Panc1 (cell line): ENCODE measurements at regions not wholly inside any gene's neighbourhood (a gene's known extent, or its start where the extent isn't known, plus 50 kb on each side); places are given as distances from the start of the nearest gene placed in this dataset.

Experiments used
- ATAC-seq: fragments of 200-7000 bp; cut with Tn5 transposase; 2 replicates; pipeline ENCODE4 v1.9.1; 2020; ENCODE audit warnings: mild to moderate bottlenecking, moderate library complexity
- BruUV-seq: library from RNA; stranded (reverse); fragments of 400-500 nt; replicated peaks from 2 replicates; lab custom pipeline; 2021; lab: Mats Ljungman, UMichigan
- CTCF ChIA-PET: fragments of 300-600 bp; sonication (Branson Sonifier 250); formaldehyde crosslinking; loops from one replicate; lab custom pipeline; 2022; ENCODE audit warnings: antibody characterized with exemption; lab: Charles Lee
- POLR2A ChIA-PET: fragments of 300-600 bp; sonication (Branson Sonifier 250); formaldehyde crosslinking; loops from one replicate; lab custom pipeline; 2022; ENCODE audit warnings: antibody characterized with exemption; lab: Charles Lee
- DNase-seq: peaks from one replicate; pipeline ENCODE4 v3.0.0-alpha.2; 2010; ENCODE audit warnings: low read depth, low spot score
- H3K27ac ChIP-seq: 2 replicates; pipeline ENCODE4 v1.5.1; 2011; ENCODE audit warnings: mild to moderate bottlenecking, low read length, inconsistent platforms
- H3K27me3 ChIP-seq: fragments of 200-500 bp; sonication (Bioruptor generic); 2 replicates; pipeline ENCODE4 v1.6.0; 2014; ENCODE audit warnings: low read length, inconsistent platforms; ENCODE audit not compliant: control insufficient read depth, insufficient read depth
- H3K36me3 ChIP-seq: fragments of 200-500 bp; sonication (Bioruptor generic); 2 replicates; pipeline ENCODE4 v1.5.1; 2014; ENCODE audit warnings: inconsistent platforms, mild to moderate bottlenecking, low read length, moderate library complexity; ENCODE audit not compliant: control insufficient read depth, insufficient read depth
- H3K4me1 ChIP-seq: 2 replicates; pipeline ENCODE4 v1.5.1; 2011; ENCODE audit warnings: inconsistent platforms, mild to moderate bottlenecking, low read length, moderate library complexity; ENCODE audit not compliant: control insufficient read depth, insufficient read depth
- H3K4me3 ChIP-seq, 2 experiments: 2 replicates each; pipeline ENCODE4 v1.5.1; 2011 to 2012; ENCODE audit warnings: low read depth in 2 of 2, low read length in 2 of 2, mild to moderate bottlenecking in 2 of 2, inconsistent platforms in 1 of 2, moderate library complexity in 1 of 2
- H3K9me3 ChIP-seq: fragments of 200-500 bp; sonication (Bioruptor generic); 2 replicates; pipeline ENCODE4 v1.5.1; 2014; ENCODE audit warnings: low read depth, mild to moderate bottlenecking, inconsistent platforms, low read length, moderate library complexity; ENCODE audit not compliant: control insufficient read depth, insufficient read depth
- CTCF ChIP-seq: fragments of 450-650 bp; IDR thresholded peaks from 2 replicates; pipeline ENCODE4 v1.5.1; 2017; ENCODE audit warnings: mild to moderate bottlenecking
- POLR2AphosphoS5 ChIP-seq: IDR thresholded peaks from 2 replicates; pipeline ENCODE4 v1.6.1; 2012; ENCODE audit warnings: mild to moderate bottlenecking, low read depth, low read length, moderate library complexity
- SIN3A ChIP-seq: IDR thresholded peaks from 2 replicates; pipeline ENCODE4 v1.6.1; 2012; ENCODE audit warnings: low read depth, mild to moderate bottlenecking, low read length, moderate library complexity, borderline replicate concordance; ENCODE audit not compliant: insufficient read depth
- TCF7L2 ChIP-seq: IDR thresholded peaks from 2 replicates; pipeline ENCODE4 v1.6.1; 2011; ENCODE audit warnings: mild to moderate bottlenecking, low read depth, low read length, inconsistent platforms
- in situ Hi-C: cut with HindIII; loops from 2 replicates; pipeline ENCODE4 v1.10.0; 2016; ENCODE audit warnings: low sequenced_read_pairs, low pct_unique_long_range_greater_than_20kb
- intact Hi-C: fragments of 100-400 bp; cut with micrococcal nuclease; formaldehyde crosslinking; loops from one replicate; pipeline ENCODE4 v1.10.0; 2022; ENCODE audit not compliant: unreplicated experiment
- TF ChIP-seq, protein P1 (sequence below), 2 experiments: IDR thresholded peaks; 2 replicates each; pipeline ENCODE4 v1.6.1; 2011 to 2012; ENCODE audit warnings: low read depth in 2 of 2, control low read depth in 1 of 2, low read length in 1 of 2, mild to moderate bottlenecking in 1 of 2, moderate library complexity in 1 of 2; ENCODE audit not compliant: insufficient read depth in 1 of 2

GRCh38 chr3:64830681-64831080 is 142.9 kb upstream of the ADAMTS9 start:
- POLR2A ChIA-PET = no interaction called here
- H3K9me3 ChIP-seq = no peaks in the 10 kb centered on the region
- intact Hi-C loops = no loop called here
- CTCF ChIA-PET = no interaction called here
- no peak overlapping the region for H3K27ac ChIP-seq
- ATAC-seq (no peak), DNase-seq (no peak)
- no peaks in the 10 kb centered on the region for H3K27me3 ChIP-seq
- in situ Hi-C loops = no loop called here
- BruUV-seq = no TSS peak
- no peaks in the 10 kb centered on the region for H3K4me1 ChIP-seq
- no peak overlapping the region for H3K4me3 ChIP-seq
- no peaks in the 10 kb centered on the region for H3K36me3 ChIP-seq
- TF ChIP-seq, protein P1, sequence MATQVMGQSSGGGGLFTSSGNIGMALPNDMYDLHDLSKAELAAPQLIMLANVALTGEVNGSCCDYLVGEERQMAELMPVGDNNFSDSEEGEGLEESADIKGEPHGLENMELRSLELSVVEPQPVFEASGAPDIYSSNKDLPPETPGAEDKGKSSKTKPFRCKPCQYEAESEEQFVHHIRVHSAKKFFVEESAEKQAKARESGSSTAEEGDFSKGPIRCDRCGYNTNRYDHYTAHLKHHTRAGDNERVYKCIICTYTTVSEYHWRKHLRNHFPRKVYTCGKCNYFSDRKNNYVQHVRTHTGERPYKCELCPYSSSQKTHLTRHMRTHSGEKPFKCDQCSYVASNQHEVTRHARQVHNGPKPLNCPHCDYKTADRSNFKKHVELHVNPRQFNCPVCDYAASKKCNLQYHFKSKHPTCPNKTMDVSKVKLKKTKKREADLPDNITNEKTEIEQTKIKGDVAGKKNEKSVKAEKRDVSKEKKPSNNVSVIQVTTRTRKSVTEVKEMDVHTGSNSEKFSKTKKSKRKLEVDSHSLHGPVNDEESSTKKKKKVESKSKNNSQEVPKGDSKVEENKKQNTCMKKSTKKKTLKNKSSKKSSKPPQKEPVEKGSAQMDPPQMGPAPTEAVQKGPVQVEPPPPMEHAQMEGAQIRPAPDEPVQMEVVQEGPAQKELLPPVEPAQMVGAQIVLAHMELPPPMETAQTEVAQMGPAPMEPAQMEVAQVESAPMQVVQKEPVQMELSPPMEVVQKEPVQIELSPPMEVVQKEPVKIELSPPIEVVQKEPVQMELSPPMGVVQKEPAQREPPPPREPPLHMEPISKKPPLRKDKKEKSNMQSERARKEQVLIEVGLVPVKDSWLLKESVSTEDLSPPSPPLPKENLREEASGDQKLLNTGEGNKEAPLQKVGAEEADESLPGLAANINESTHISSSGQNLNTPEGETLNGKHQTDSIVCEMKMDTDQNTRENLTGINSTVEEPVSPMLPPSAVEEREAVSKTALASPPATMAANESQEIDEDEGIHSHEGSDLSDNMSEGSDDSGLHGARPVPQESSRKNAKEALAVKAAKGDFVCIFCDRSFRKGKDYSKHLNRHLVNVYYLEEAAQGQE (IDR thresholded peaks at IDR 0.05; ENCODE audit: insufficient read depth in 1 of 2, low read depth in 2 of 2, low read length in 1 of 2) = no peak
- TF ChIP-seq TCF7L2 (no peak), SIN3A (no peak), POLR2AphosphoS5 (no peak), CTCF (no peak)

DNA sequence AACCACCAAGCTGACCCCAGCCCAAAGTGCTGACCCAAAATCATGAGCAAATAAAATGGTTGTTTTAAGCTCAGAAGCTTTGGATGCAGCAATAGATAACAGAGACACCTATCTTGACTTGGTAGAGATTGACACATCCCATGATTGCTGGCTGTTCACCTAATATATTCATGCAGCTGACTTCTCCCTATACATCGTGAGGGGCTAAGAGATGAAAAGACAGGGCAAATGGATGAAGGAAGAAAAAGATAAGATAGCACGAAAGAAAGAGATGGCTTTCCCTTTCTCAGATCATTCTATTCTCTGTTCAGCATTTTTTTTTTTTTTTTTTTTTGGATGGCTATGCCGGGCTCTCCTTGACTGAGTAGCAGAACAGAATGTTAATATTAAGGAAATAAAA is 141.5 kb upstream of the ADAMTS9 start:
- in situ Hi-C loops = no loop called here
- Histone ChIP-seq H3K9me3 (no peaks in the 10 kb centered on the region), H3K4me1 (no peaks in the 10 kb centered on the region), H3K4me3 (no peak overlapping the region), H3K27ac (no peak overlapping the region), H3K36me3 (no peaks in the 10 kb centered on the region), H3K27me3 (no peaks in the 10 kb centered on the region)
- CTCF ChIA-PET = interaction anchor here (0.6 kb wide), 1 partner anchor 50 kb away, joined by 3 read pairs; no protein-coding TSS in a partner anchor
- POLR2A ChIA-PET = no interaction called here
- no TSS peak for BruUV-seq
- DNase-seq (no peak), ATAC-seq (no peak)
- intact Hi-C loops = no loop called here
- TF ChIP-seq POLR2AphosphoS5 (no peak), TCF7L2 (no peak), CTCF (no peak), SIN3A (no peak)
- TF ChIP-seq, protein P1 (IDR thresholded peaks at IDR 0.05; ENCODE audit: insufficient read depth in 1 of 2, low read depth in 2 of 2, low read length in 1 of 2) = no peak
